ENCODE measurements at regions not wholly inside any gene's neighbourhood (a gene's known extent, or its start where the extent isn't known, plus 50 kb on each side); places are given as distances from the start of the nearest gene placed in this dataset.

GRCh38 chr7:83807774-83808173 is 158.8 kb upstream of the SEMA3E start:
- ATAC-seq (no peak), DNase-seq (ENCODE audit: low spot score) (no peak)
- Histone ChIP-seq H3K4me3 (no peak overlapping the region), H2AFZ (no peak overlapping the region), H3K4me2 (no peak overlapping the region), H4K20me1 (replicated peaks; ENCODE audit: insufficient read depth) (no peaks in the 10 kb centered on the region), H3K36me3 (ENCODE audit: insufficient read depth) (no peaks in the 10 kb centered on the region), H3K4me1 (ENCODE audit: insufficient read depth) (no peaks in the 10 kb centered on the region; the same call in 1 of the 2 replicates), H3K27ac (ENCODE audit: low read depth) (no peak overlapping the region), H3K9me2 (ENCODE audit: insufficient read depth) (no peaks in the 10 kb centered on the region), H3K79me2 (replicated peaks; ENCODE audit: insufficient read depth) (no peaks in the 10 kb centered on the region), H3F3A (replicated peaks; ENCODE audit: low read depth) (no peaks in the 10 kb centered on the region), H3K27me3 (ENCODE audit: insufficient read depth) (no peaks in the 10 kb centered on the region)
- Mint-ChIP-seq H3K36me3 (ENCODE audit: low read depth) (peaks cover 3% of the 10 kb centered on the region; the same call in 1 of the 3 replicates), H3K4me1 (no peaks in the 10 kb centered on the region), H3K27me3 (ENCODE audit: insufficient read depth, low read depth, poor library complexity) (no peaks in the 10 kb centered on the region), H3K9me3 (peaks cover 5% of the 10 kb centered on the region; the same call in 2 of the 3 replicates), H3K4me3 (no peak overlapping the region), H3K27ac (no peak overlapping the region)
- TF ChIP-seq EZH2phosphoT487 (IDR thresholded peaks at IDR 0.05; ENCODE audit: unreplicated experiment) (no peak), ZNF114 (CRISPR knock-in tag; IDR thresholded peaks at IDR 0.05) (no peak), STAT1 (IDR thresholded peaks at IDR 0.05; ENCODE audit: unreplicated experiment) (no peak)

- no peak for DNase-seq (ENCODE audit: low spot score)
- Histone ChIP-seq H3K79me2 (replicated peaks; ENCODE audit: insufficient read depth) (no peaks in the 10 kb centered on the region), H3K36me3 (ENCODE audit: insufficient read depth) (no peaks in the 10 kb centered on the region), H4K20me1 (replicated peaks; ENCODE audit: insufficient read depth) (no peaks in the 10 kb centered on the region), H2AFZ (no peak overlapping the region), H3K4me3 (no peak overlapping the region), H3K9me2 (ENCODE audit: insufficient read depth) (no peaks in the 10 kb centered on the region), H3K27me3 (ENCODE audit: insufficient read depth) (no peaks in the 10 kb centered on the region), H3K4me1 (ENCODE audit: insufficient read depth) (no peaks in the 10 kb centered on the region; the same call in 1 of the 2 replicates), H3F3A (replicated peaks; ENCODE audit: low read depth) (no peaks in the 10 kb centered on the region), H3K27ac (ENCODE audit: low read depth) (no peak overlapping the region), H3K4me2 (no peak overlapping the region)
- Mint-ChIP-seq H3K27me3 (ENCODE audit: insufficient read depth, low read depth, poor library complexity) (no peaks in the 10 kb centered on the region), H3K4me1 (no peaks in the 10 kb centered on the region), H3K4me3 (no peak overlapping the region), H3K9me3 (no peaks in the 10 kb centered on the region), H3K27ac (no peak overlapping the region), H3K36me3 (ENCODE audit: low read depth) (no peaks in the 10 kb centered on the region)
- ATAC-seq = no peak
- TF ChIP-seq ZNF462 (CRISPR knock-in tag; IDR thresholded peaks at IDR 0.05) (no peak), REST (IDR thresholded peaks at IDR 0.05; ENCODE audit: unreplicated experiment) (no peak), ZNF331 (CRISPR knock-in tag; IDR thresholded peaks at IDR 0.05; ENCODE audit: low read depth) (no peak), STAT1 (IDR thresholded peaks at IDR 0.05; ENCODE audit: unreplicated experiment) (no peak)
Observed at GRCh38 chr7:83806538-83806937, 157.6 kb upstream of the SEMA3E start.

Data from GM23338 (cell line).